Panc1 (cell line): ENCODE measurements at regions not wholly inside any gene's neighbourhood (a gene's known extent, or its start where the extent isn't known, plus 50 kb on each side); places are given as distances from the start of the nearest gene placed in this dataset.

Experiments used
- ATAC-seq: fragments of 200-7000 bp; cut with Tn5 transposase; 2 replicates; pipeline ENCODE4 v1.9.1; 2020; ENCODE audit warnings: mild to moderate bottlenecking, moderate library complexity
- BruUV-seq: library from RNA; stranded (reverse); fragments of 400-500 nt; replicated peaks from 2 replicates; lab custom pipeline; 2021; lab: Mats Ljungman, UMichigan
- CTCF ChIA-PET: fragments of 300-600 bp; sonication (Branson Sonifier 250); formaldehyde crosslinking; loops from one replicate; lab custom pipeline; 2022; ENCODE audit warnings: antibody characterized with exemption; lab: Charles Lee
- POLR2A ChIA-PET: fragments of 300-600 bp; sonication (Branson Sonifier 250); formaldehyde crosslinking; loops from one replicate; lab custom pipeline; 2022; ENCODE audit warnings: antibody characterized with exemption; lab: Charles Lee
- DNase-seq: peaks from one replicate; pipeline ENCODE4 v3.0.0-alpha.2; 2010; ENCODE audit warnings: low read depth, low spot score
- H3K27ac ChIP-seq: 2 replicates; pipeline ENCODE4 v1.5.1; 2011; ENCODE audit warnings: mild to moderate bottlenecking, low read length, inconsistent platforms
- H3K27me3 ChIP-seq: fragments of 200-500 bp; sonication (Bioruptor generic); 2 replicates; pipeline ENCODE4 v1.6.0; 2014; ENCODE audit warnings: low read length, inconsistent platforms; ENCODE audit not compliant: control insufficient read depth, insufficient read depth
- H3K36me3 ChIP-seq: fragments of 200-500 bp; sonication (Bioruptor generic); 2 replicates; pipeline ENCODE4 v1.5.1; 2014; ENCODE audit warnings: inconsistent platforms, mild to moderate bottlenecking, low read length, moderate library complexity; ENCODE audit not compliant: control insufficient read depth, insufficient read depth
- H3K4me1 ChIP-seq: 2 replicates; pipeline ENCODE4 v1.5.1; 2011; ENCODE audit warnings: inconsistent platforms, mild to moderate bottlenecking, low read length, moderate library complexity; ENCODE audit not compliant: control insufficient read depth, insufficient read depth
- H3K4me3 ChIP-seq, 2 experiments: 2 replicates each; pipeline ENCODE4 v1.5.1; 2011 to 2012; ENCODE audit warnings: low read depth in 2 of 2, low read length in 2 of 2, mild to moderate bottlenecking in 2 of 2, inconsistent platforms in 1 of 2, moderate library complexity in 1 of 2
- H3K9me3 ChIP-seq: fragments of 200-500 bp; sonication (Bioruptor generic); 2 replicates; pipeline ENCODE4 v1.5.1; 2014; ENCODE audit warnings: low read depth, mild to moderate bottlenecking, inconsistent platforms, low read length, moderate library complexity; ENCODE audit not compliant: control insufficient read depth, insufficient read depth
- CTCF ChIP-seq: fragments of 450-650 bp; IDR thresholded peaks from 2 replicates; pipeline ENCODE4 v1.5.1; 2017; ENCODE audit warnings: mild to moderate bottlenecking
- POLR2AphosphoS5 ChIP-seq: IDR thresholded peaks from 2 replicates; pipeline ENCODE4 v1.6.1; 2012; ENCODE audit warnings: mild to moderate bottlenecking, low read depth, low read length, moderate library complexity
- SIN3A ChIP-seq: IDR thresholded peaks from 2 replicates; pipeline ENCODE4 v1.6.1; 2012; ENCODE audit warnings: low read depth, mild to moderate bottlenecking, low read length, moderate library complexity, borderline replicate concordance; ENCODE audit not compliant: insufficient read depth
- TCF7L2 ChIP-seq: IDR thresholded peaks from 2 replicates; pipeline ENCODE4 v1.6.1; 2011; ENCODE audit warnings: mild to moderate bottlenecking, low read depth, low read length, inconsistent platforms
- in situ Hi-C: cut with HindIII; loops from 2 replicates; pipeline ENCODE4 v1.10.0; 2016; ENCODE audit warnings: low sequenced_read_pairs, low pct_unique_long_range_greater_than_20kb
- intact Hi-C: fragments of 100-400 bp; cut with micrococcal nuclease; formaldehyde crosslinking; loops from one replicate; pipeline ENCODE4 v1.10.0; 2022; ENCODE audit not compliant: unreplicated experiment
- TF ChIP-seq, protein P1 (sequence below), 2 experiments: IDR thresholded peaks; 2 replicates each; pipeline ENCODE4 v1.6.1; 2011 to 2012; ENCODE audit warnings: low read depth in 2 of 2, control low read depth in 1 of 2, low read length in 1 of 2, mild to moderate bottlenecking in 1 of 2, moderate library complexity in 1 of 2; ENCODE audit not compliant: insufficient read depth in 1 of 2

DNA sequence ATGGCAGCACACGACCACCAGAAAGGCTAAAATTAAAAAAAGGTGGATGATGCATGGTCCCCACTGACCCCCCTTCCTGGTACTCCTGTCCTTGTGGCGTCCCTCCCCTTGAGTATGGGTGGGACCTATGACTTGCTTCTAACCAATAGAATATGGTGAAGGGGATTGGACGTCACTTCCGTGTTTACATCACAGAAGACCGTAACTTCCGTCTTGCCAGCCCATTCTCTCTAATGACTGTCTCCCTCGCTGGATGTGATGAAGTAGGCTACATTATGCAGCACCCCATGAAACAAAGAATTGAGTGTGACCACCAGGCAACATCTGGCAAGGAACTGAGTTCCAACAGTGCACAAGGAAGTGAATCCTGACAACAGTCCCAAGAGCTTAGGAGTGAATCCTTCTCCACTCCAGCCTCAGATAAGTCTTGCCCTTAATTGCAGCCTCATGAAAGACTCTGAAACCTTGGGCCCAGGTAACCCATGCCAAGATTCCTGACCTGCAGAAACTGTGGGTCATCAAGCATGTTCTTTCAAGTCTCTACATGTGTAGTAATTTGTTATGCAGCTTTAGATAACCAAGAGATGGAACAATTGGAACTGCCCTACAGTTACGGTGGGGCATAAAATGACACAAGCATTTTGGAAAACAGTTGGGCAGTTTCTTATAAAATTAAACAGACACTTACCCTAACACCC lies 80.1 kb upstream of the NPAS2 start:
- CTCF ChIA-PET, result no interaction called here
- in situ Hi-C loops (no loop called here), intact Hi-C loops (no loop called here)
- Histone ChIP-seq H3K27me3 (no peaks in the 10 kb centered on the region), H3K36me3 (no peaks in the 10 kb centered on the region), H3K27ac (no peak overlapping the region), H3K4me1 (peaks cover 6% of the 10 kb centered on the region; the same call in 1 of the 2 replicates), H3K9me3 (no peaks in the 10 kb centered on the region), H3K4me3 (no peak overlapping the region)
- TF ChIP-seq POLR2AphosphoS5 (no peak), TCF7L2 (no peak), SIN3A (no peak), CTCF (no peak)
- TF ChIP-seq, protein P1, sequence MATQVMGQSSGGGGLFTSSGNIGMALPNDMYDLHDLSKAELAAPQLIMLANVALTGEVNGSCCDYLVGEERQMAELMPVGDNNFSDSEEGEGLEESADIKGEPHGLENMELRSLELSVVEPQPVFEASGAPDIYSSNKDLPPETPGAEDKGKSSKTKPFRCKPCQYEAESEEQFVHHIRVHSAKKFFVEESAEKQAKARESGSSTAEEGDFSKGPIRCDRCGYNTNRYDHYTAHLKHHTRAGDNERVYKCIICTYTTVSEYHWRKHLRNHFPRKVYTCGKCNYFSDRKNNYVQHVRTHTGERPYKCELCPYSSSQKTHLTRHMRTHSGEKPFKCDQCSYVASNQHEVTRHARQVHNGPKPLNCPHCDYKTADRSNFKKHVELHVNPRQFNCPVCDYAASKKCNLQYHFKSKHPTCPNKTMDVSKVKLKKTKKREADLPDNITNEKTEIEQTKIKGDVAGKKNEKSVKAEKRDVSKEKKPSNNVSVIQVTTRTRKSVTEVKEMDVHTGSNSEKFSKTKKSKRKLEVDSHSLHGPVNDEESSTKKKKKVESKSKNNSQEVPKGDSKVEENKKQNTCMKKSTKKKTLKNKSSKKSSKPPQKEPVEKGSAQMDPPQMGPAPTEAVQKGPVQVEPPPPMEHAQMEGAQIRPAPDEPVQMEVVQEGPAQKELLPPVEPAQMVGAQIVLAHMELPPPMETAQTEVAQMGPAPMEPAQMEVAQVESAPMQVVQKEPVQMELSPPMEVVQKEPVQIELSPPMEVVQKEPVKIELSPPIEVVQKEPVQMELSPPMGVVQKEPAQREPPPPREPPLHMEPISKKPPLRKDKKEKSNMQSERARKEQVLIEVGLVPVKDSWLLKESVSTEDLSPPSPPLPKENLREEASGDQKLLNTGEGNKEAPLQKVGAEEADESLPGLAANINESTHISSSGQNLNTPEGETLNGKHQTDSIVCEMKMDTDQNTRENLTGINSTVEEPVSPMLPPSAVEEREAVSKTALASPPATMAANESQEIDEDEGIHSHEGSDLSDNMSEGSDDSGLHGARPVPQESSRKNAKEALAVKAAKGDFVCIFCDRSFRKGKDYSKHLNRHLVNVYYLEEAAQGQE (IDR thresholded peaks at IDR 0.05; ENCODE audit: insufficient read depth in 1 of 2, low read depth in 2 of 2, low read length in 1 of 2), result no peak
- no TSS peak for BruUV-seq
- ATAC-seq (no peak), DNase-seq (no peak)
- POLR2A ChIA-PET, result no interaction called here

- Histone ChIP-seq H3K36me3 (no peaks in the 10 kb centered on the region), H3K9me3 (no peaks in the 10 kb centered on the region), H3K4me3 (no peak overlapping the region), H3K27me3 (no peaks in the 10 kb centered on the region), H3K27ac (peak overlapping the region; percentile 26; the same call in 1 of the 2 replicates), H3K4me1 (peaks cover 9% of the 10 kb centered on the region; the same call in 1 of the 2 replicates)
- no peak for DNase-seq
- no TSS peak for BruUV-seq
- POLR2A ChIA-PET, result no interaction called here
- intact Hi-C loops, result no loop called here
- CTCF ChIA-PET, result no interaction called here
- no peak for ATAC-seq
- in situ Hi-C loops, result no loop called here
- TF ChIP-seq SIN3A, result no peak
- no peak for TF ChIP-seq POLR2AphosphoS5
- TF ChIP-seq, protein P1 (IDR thresholded peaks at IDR 0.05; ENCODE audit: insufficient read depth in 1 of 2, low read depth in 2 of 2, low read length in 1 of 2), result no peak
- no peak for TF ChIP-seq TCF7L2
- no peak for TF ChIP-seq CTCF
Observed at GRCh38 chr2:100741880-100742276, 78.1 kb upstream of the NPAS2 start.
